MG63 (cell line): ENCODE measurements at regions not wholly inside any gene's neighbourhood (a gene's known extent, or its start where the extent isn't known, plus 50 kb on each side); places are given as distances from the start of the nearest gene placed in this dataset.

Source experiments
- DNase-seq: peaks from one replicate; pipeline ENCODE4 v3.0.0-alpha.2; 2020
- H3K27me3 ChIP-seq: fragments of 250-450 bp; sonication (Bioruptor Pico); 2 replicates; pipeline ENCODE4 v1.5.1; 2020; ENCODE audit warnings: mild to moderate bottlenecking, moderate library complexity
- H3K36me3 ChIP-seq: fragments of 250-450 bp; sonication (Bioruptor Pico); 2 replicates; pipeline ENCODE4 v1.5.1; 2020; ENCODE audit warnings: mild to moderate bottlenecking, moderate library complexity
- H3K4me3 ChIP-seq: fragments of 250-450 bp; sonication (Bioruptor Pico); 2 replicates; pipeline ENCODE4 v1.5.1; 2020; ENCODE audit warnings: mild to moderate bottlenecking, moderate library complexity
- H3K9me3 ChIP-seq: fragments of 250-450 bp; sonication (Bioruptor Pico); 2 replicates; pipeline ENCODE4 v1.5.1; 2020; ENCODE audit warnings: mild to moderate bottlenecking, moderate library complexity

DNA sequence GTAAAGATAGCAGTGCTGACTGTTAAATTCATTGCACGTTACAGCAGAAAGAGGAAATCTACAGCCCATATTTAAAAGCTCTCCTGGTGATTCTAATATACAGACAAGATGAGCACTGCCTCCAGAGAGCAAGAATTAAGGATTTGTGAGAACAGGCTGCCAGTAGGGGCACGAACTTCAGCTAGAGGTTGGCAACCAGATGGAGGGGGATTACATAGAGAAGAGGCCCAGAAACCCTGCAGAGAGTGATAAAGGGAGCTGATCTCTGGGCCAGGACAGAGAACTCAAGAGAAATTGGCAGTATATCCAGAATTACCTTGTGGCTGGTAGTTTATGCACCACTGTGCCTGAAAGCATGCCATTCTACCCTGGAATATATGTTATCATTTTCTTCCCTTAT is 144.8 kb downstream of the UFM1 start:
- DNase-seq, result no peak
- Histone ChIP-seq H3K27me3 (no peaks in the 10 kb centered on the region), H3K4me3 (no peak overlapping the region), H3K36me3 (no peaks in the 10 kb centered on the region), H3K9me3 (no peaks in the 10 kb centered on the region)

DNA sequence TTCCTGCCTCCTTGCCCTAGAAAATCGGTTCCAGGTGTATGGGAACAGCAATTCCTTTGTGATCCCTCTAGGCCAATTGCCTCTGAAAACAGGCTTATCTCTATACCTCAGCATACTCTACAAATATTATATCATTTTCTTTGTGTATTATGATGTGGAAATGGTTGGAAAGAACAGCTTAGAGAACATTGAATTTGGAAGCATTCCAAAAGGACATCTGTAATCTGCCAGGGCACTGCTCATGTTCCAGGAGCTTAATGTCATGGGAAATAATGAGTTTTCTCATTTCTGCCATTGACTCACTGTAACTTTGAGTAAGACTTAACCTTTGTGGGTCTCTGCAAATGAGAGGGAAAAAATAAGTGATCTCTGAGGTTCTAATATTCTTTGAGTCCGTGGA is 147.3 kb downstream of the UFM1 start:
- DNase-seq, result no peak
- Histone ChIP-seq H3K36me3 (no peaks in the 10 kb centered on the region), H3K27me3 (no peaks in the 10 kb centered on the region), H3K9me3 (no peaks in the 10 kb centered on the region), H3K4me3 (no peak overlapping the region)

GRCh38 chr13:38498271-38498670 is 148.6 kb downstream of the UFM1 start:
- Histone ChIP-seq H3K36me3 (no peaks in the 10 kb centered on the region), H3K27me3 (no peaks in the 10 kb centered on the region), H3K4me3 (no peak overlapping the region), H3K9me3 (no peaks in the 10 kb centered on the region)
- DNase-seq, result no peak

GRCh38 chr13:38514575-38514974 is 164.9 kb downstream of the UFM1 start:
- DNase-seq, result no peak
- no peaks in the 10 kb centered on the region for H3K9me3 ChIP-seq
- H3K27me3 ChIP-seq, result no peaks in the 10 kb centered on the region; the same call in 1 of the 2 replicates
- H3K36me3 ChIP-seq, result no peaks in the 10 kb centered on the region
- no peak overlapping the region for H3K4me3 ChIP-seq

DNA sequence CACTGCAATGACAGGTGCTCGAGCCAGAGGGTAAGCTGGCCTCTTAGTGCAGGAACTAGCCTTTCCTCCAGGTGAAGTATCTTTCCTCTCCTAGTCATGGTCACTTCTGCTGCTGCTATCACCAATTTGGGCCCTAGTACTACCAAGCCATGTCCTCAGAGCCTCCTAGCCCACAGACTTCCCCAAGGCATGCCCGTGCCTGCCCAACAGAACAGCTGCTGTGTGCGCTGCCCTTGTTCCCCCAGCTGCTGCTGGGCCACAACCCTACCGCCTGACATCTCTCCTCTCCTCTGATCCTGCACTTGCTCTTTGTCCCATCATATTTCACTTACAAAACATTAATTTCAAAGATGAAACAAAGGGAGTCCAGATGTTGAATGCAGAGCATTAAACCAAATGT is 168.5 kb upstream of the FREM2 start:
- Histone ChIP-seq H3K36me3 (no peaks in the 10 kb centered on the region), H3K27me3 (no peaks in the 10 kb centered on the region; the same call in 1 of the 2 replicates), H3K9me3 (no peaks in the 10 kb centered on the region), H3K4me3 (no peak overlapping the region)
- DNase-seq, result no peak

DNA sequence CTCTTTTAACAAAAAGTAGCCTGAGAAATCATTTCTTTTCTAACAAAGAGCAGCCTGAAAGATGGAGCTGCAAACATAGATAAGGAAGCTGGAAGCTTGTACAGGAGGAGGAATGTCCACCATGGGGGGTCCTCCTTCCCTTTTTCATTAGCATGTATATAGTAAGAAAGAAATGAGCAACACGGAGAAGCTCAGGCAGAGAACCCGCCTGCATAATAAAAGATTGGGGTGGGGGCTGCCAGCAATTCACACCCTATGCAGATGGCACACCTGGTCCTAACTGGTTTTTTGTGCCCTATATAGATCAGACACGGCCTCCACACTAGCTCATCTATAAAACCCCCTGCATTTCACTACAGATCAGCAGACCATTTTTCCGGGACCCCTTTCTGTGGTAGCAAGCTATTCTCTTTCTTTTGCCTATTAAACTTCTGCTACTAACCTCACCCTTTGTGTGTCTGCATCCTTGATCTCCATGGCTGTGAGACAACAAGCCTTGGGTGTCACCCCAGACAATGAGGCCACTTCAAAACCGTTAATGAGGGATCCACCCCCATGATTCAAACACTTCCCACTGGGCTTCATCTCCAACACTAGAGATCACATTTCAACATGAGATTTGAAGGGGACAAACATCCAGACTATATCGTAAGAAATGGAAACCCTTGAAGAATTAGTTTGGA is 167.5 kb upstream of the FREM2 start:
- H3K36me3 ChIP-seq, result no peaks in the 10 kb centered on the region
- H3K9me3 ChIP-seq, result no peaks in the 10 kb centered on the region
- H3K4me3 ChIP-seq, result no peak overlapping the region
- no peak for DNase-seq
- H3K27me3 ChIP-seq, result no peaks in the 10 kb centered on the region; the same call in 1 of the 2 replicates

- Histone ChIP-seq H3K9me3 (no peaks in the 10 kb centered on the region), H3K4me3 (no peak overlapping the region)
These were observed 166.8 kb upstream of the FREM2 start for GRCh38 chr13:38520041-38520440.

DNA sequence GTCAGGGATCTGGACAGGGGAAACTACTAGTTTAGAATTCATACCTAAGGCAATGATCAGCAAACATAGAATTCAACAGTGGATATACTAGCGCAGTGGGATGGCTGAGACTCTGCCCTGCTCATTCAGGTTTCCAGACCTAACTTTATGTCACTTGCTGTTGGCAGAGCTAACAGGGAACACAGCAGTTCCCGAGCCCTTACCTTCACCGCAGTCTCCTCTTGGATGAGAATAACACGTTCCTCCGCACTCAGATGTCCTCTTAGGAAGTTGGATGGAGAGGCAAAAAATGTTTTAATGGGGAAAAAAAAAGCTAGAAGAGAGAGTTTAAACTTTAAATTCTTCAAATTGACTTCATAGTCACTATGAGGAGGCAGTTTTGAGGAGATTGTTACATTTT is 159.7 kb upstream of the FREM2 start:
- Histone ChIP-seq H3K9me3 (no peaks in the 10 kb centered on the region), H3K36me3 (no peaks in the 10 kb centered on the region), H3K27me3 (peaks cover 2% of the 10 kb centered on the region; the same call in 1 of the 2 replicates), H3K4me3 (no peak overlapping the region)
- no peak for DNase-seq

More at GRCh38 chr13:38520041-38520440, 166.8 kb upstream of the FREM2 start:
- DNase-seq, result no peak
- no peaks in the 10 kb centered on the region; the same call in 1 of the 2 replicates for H3K27me3 ChIP-seq
- no peaks in the 10 kb centered on the region for H3K36me3 ChIP-seq

DNA sequence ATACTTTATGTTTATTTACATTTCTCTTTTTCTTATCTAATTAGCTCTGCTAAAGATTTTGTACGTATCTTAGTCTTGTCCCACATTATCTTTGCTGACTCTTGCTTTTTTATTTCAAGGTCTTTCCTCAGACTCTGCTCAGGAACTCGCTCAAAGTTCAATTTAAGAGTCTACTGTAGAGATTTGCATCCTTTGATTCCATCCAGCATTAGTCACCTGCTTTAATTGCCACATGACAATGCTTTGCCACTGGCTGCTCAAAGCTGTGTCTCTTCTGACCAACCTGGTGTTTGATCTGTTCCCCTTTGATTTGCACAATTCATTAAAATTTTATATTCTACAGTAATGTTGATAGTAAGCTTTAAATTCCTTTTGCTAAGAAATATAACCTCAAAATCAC is 157.9 kb upstream of the FREM2 start:
- H3K27me3 ChIP-seq, result peaks cover 2% of the 10 kb centered on the region; the same call in 1 of the 2 replicates

GRCh38 chr13:38530492-38530891 is 156.4 kb upstream of the FREM2 start:
- no peak for DNase-seq
- peaks cover 2% of the 10 kb centered on the region; the same call in 1 of the 2 replicates for H3K27me3 ChIP-seq
- no peaks in the 10 kb centered on the region for H3K36me3 ChIP-seq
- no peaks in the 10 kb centered on the region for H3K9me3 ChIP-seq
- no peak overlapping the region for H3K4me3 ChIP-seq

More for the DNA sequence above, 157.9 kb upstream of the FREM2 start:
- DNase-seq, result no peak
- Histone ChIP-seq H3K36me3 (no peaks in the 10 kb centered on the region), H3K4me3 (no peak overlapping the region), H3K9me3 (no peaks in the 10 kb centered on the region)

DNA sequence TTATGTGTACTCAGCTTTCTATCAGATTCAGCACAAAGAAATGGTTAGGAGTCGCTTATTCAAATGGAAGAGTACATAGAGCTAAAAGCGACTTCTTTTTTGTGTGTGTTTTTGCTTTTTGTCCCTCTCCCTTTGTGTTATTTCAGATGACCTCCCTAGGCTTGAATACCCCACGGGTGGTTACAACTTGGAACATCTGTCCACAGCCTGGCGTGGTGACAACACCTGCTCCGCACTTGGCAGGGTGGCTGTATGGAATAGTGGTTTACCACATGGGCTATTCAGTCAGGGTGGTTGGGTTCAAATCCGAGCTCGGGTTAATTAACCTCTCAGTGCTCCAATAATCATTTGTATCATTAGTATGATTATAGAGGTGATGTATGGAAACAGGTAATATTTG is 151.6 kb upstream of the FREM2 start:
- H3K4me3 ChIP-seq, result no peak overlapping the region
- no peaks in the 10 kb centered on the region for H3K9me3 ChIP-seq
- DNase-seq, result no peak
- no peaks in the 10 kb centered on the region for H3K36me3 ChIP-seq
- no peaks in the 10 kb centered on the region for H3K27me3 ChIP-seq

DNA sequence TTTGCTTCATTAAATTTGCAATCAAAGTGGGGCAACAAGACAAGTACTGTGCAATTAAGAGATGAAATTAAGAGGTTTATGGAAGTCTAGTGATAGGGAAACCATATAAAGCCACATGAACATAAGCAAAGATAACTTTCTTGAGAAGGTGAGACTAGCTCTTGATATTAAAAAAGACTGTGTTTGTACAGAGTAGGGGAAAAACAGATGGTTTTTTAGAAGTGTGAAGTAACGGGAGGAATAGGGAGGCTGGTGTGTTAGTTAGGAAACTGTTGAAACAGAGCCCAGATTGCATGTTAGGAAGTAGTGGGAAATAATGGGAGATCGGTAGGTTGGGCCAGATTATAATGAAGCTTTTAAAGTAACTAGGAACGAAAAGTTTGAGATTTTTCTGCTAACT is 149.8 kb upstream of the FREM2 start:
- no peak for DNase-seq
- H3K4me3 ChIP-seq, result no peak overlapping the region
- H3K36me3 ChIP-seq, result no peaks in the 10 kb centered on the region
- no peaks in the 10 kb centered on the region; the same call in 1 of the 2 replicates for H3K9me3 ChIP-seq
- no peaks in the 10 kb centered on the region for H3K27me3 ChIP-seq

DNA sequence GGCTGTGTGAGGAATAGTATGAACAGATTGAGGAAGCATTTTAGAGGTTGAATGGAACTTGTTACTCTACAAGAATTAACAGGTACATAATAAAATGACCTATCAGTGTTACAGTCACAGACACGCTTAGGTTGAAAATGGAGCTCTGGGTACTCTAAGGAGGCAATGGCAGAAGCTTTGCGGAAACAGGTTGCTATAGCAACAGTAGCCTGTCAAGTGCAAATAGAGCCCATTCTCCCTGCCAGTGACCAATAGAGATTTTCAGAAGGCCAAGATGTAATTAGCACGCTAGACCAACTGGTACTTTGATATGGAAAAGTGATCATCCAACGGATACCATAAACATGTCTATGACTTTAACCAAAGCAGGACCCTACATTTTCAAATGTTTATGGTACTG is 148.5 kb upstream of the FREM2 start:
- Histone ChIP-seq H3K4me3 (no peak overlapping the region), H3K36me3 (no peaks in the 10 kb centered on the region), H3K27me3 (no peaks in the 10 kb centered on the region), H3K9me3 (peaks cover 3% of the 10 kb centered on the region; the same call in 1 of the 2 replicates)
- no peak for DNase-seq

DNA sequence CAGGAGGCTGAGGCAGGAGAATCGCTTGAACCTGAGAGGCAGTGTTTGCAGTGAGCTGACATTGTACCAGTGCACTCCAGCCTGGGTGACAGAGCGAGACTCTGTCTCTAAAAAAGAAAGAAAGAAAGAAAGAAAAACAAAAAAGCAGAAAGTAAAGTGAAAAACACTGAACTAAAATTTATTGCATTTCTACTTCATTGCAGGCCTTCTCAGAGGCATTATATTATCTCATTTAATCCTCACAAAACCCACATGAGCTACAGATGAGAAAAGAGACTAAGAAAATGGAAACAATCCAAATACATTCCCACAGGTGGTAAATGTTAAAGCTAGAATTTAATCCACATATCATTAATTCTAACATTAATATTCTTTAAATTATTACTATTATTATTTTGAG is 147.2 kb upstream of the FREM2 start:
- H3K27me3 ChIP-seq, result no peaks in the 10 kb centered on the region
- no peaks in the 10 kb centered on the region for H3K36me3 ChIP-seq
- H3K4me3 ChIP-seq, result no peak overlapping the region
- DNase-seq, result no peak
- peaks cover 3% of the 10 kb centered on the region; the same call in 1 of the 2 replicates for H3K9me3 ChIP-seq

DNA sequence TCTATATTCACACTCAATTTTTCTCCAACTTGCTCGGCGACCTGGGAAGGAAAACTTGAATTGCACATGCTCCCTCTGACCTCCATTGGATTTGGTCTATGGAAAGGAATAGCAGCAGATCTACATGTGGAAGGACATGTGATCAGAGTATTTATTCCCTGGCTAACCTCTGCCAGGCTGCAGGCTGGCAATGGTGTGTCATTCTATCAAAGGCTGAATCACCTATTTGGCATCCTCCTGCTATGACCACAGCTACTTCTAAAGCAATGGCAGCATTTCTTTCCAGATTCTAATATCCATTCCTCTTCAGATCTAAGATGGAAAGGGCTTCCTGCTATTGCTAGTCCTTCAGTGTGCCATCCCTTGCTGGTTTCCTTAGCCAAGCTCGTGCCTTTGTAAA is 144.3 kb upstream of the FREM2 start:
- no peaks in the 10 kb centered on the region for H3K27me3 ChIP-seq

GRCh38 chr13:38543561-38543960 is 143.3 kb upstream of the FREM2 start:
- no peak for DNase-seq
- no peaks in the 10 kb centered on the region for H3K36me3 ChIP-seq
- H3K9me3 ChIP-seq, result peaks cover 3% of the 10 kb centered on the region; the same call in 1 of the 2 replicates
- H3K27me3 ChIP-seq, result no peaks in the 10 kb centered on the region
- H3K4me3 ChIP-seq, result no peak overlapping the region

More for the DNA sequence above, 144.3 kb upstream of the FREM2 start:
- peak; percentile 68 for DNase-seq
- H3K36me3 ChIP-seq, result no peaks in the 10 kb centered on the region
- H3K9me3 ChIP-seq, result peaks cover 3% of the 10 kb centered on the region; the same call in 1 of the 2 replicates
- no peak overlapping the region for H3K4me3 ChIP-seq

DNA sequence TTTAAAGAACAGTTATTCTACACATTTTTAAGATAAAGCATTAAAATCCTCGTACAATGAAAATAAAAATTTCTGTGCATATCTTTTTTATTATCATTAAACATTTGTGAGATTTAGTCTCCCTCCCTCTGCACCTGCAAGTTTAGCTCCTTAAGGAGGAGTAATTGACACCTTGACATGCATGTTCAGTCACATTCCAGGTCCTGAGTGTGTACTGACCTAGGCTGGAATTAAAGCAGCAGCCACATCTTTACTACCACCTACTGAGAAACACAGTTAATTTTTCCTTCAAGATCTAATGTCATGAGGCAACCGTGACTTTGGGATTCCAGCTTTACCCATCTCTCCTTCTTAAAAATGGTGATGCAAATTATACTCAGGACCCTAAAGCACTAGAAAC is 123.1 kb upstream of the FREM2 start:
- Histone ChIP-seq H3K9me3 (no peaks in the 10 kb centered on the region), H3K4me3 (no peak overlapping the region), H3K27me3 (no peaks in the 10 kb centered on the region; the same call in 1 of the 2 replicates), H3K36me3 (no peaks in the 10 kb centered on the region)
- DNase-seq, result no peak
